PC-3 (cell line): ENCODE measurements at regions not wholly inside any gene's neighbourhood (a gene's known extent, or its start where the extent isn't known, plus 50 kb on each side); places are given as distances from the start of the nearest gene placed in this dataset.

Experiments
- ATAC-seq: fragments of 200-7000 bp; cut with Tn5 transposase; 2 replicates; pipeline ENCODE4 v1.9.1; 2020; ENCODE audit warnings: mild to moderate bottlenecking, moderate library complexity
- BruUV-seq: library from RNA; stranded (reverse); fragments of 400-500 nt; replicated peaks from 2 replicates; lab custom pipeline; 2021; lab: Mats Ljungman, UMichigan
- CTCF ChIA-PET: fragments of 300-600 bp; sonication (Branson Sonifier 250); formaldehyde crosslinking; loops from one replicate; lab custom pipeline; 2022; ENCODE audit warnings: antibody characterized with exemption; lab: Charles Lee
- POLR2A ChIA-PET: fragments of 300-600 bp; sonication (Branson Sonifier 250); formaldehyde crosslinking; loops from one replicate; lab custom pipeline; 2022; ENCODE audit warnings: antibody characterized with exemption; ENCODE audit not compliant: unreplicated experiment; lab: Charles Lee
- DNase-seq: peaks from one replicate; pipeline ENCODE4 v3.0.0-alpha.2; 2015
- H2AFZ ChIP-seq: fragments of 300-600 bp; sonication (generic); 2 replicates; pipeline ENCODE4 v1.6.0; 2016; ENCODE audit warnings: antibody characterized with exemption, low read length
- H3F3A ChIP-seq: fragments of 300-600 bp; sonication (generic); one replicate; pipeline ENCODE4 v1.6.0; 2017; ENCODE audit warnings: antibody characterized with exemption, low read length, control low read depth, mild to moderate bottlenecking; ENCODE audit not compliant: unreplicated experiment
- H3K27ac ChIP-seq: fragments of 300-600 bp; sonication (generic); 2 replicates; pipeline ENCODE4 v1.5.1; 2016; ENCODE audit warnings: mild to moderate bottlenecking, low read length
- H3K27me3 ChIP-seq: fragments of 300-600 bp; sonication (generic); 2 replicates; pipeline ENCODE4 v1.6.1; 2016; ENCODE audit warnings: low read length, mixed read lengths
- H3K36me3 ChIP-seq: fragments of 300-600 bp; sonication (generic); 2 replicates; pipeline ENCODE4 v1.6.1; 2016; ENCODE audit warnings: low read depth, mixed run types, low read length, mixed read lengths
- H3K4me1 ChIP-seq: fragments of 300-600 bp; sonication (generic); 2 replicates; pipeline ENCODE4 v1.5.1; 2016; ENCODE audit warnings: low read length; ENCODE audit not compliant: insufficient read depth
- H3K4me2 ChIP-seq: fragments of 300-600 bp; sonication (generic); 2 replicates; pipeline ENCODE4 v1.6.0; 2016; ENCODE audit warnings: low read length
- H3K4me3 ChIP-seq: fragments of 300-600 bp; sonication (generic); 2 replicates; pipeline ENCODE4 v1.5.1; 2016; ENCODE audit warnings: mild to moderate bottlenecking, low read length, mixed read lengths
- H3K79me2 ChIP-seq: fragments of 300-600 bp; sonication (generic); 2 replicates; pipeline ENCODE4 v1.6.1; 2017; ENCODE audit warnings: low read length, mixed read lengths
- H3K9ac ChIP-seq: fragments of 300-600 bp; sonication (generic); 2 replicates; pipeline ENCODE4 v1.6.0; 2016; ENCODE audit warnings: mild to moderate bottlenecking, low read length
- H3K9me2 ChIP-seq: fragments of 300-600 bp; sonication (generic); replicated peaks from 2 replicates; pipeline ENCODE4 v1.6.1; 2016; ENCODE audit warnings: mixed run types, low read length, mixed read lengths
- H3K9me3 ChIP-seq: fragments of 300-600 bp; sonication (generic); 2 replicates; pipeline ENCODE4 v1.6.1; 2016; ENCODE audit warnings: low read length, mixed read lengths
- H4K20me1 ChIP-seq: fragments of 300-600 bp; sonication (generic); 2 replicates; pipeline ENCODE4 v1.6.1; 2016; ENCODE audit warnings: low read length, mixed read lengths
- EZH2 ChIP-seq: fragments of 300-600 bp; sonication (generic); IDR thresholded peaks from one replicate; pipeline ENCODE4 v1.6.1; 2017; ENCODE audit warnings: antibody characterized with exemption, mild to moderate bottlenecking, low read length; ENCODE audit not compliant: unreplicated experiment
- EZH2phosphoT487 ChIP-seq: fragments of 300-600 bp; sonication (generic); IDR thresholded peaks from 2 replicates; pipeline ENCODE4 v1.6.1; 2018; ENCODE audit warnings: mild to moderate bottlenecking, antibody characterized with exemption, low read length, borderline replicate concordance
- intact Hi-C: fragments of 100-400 bp; cut with micrococcal nuclease; formaldehyde crosslinking; loops from 2 replicates; pipeline ENCODE4 v1.9.0; 2023
- TF ChIP-seq, protein P1 (sequence below): fragments of 300-600 bp; sonication (generic); conservative IDR thresholded peaks from 2 replicates; pipeline ENCODE4 v1.5.1; 2017; ENCODE audit warnings: antibody characterized with exemption, low read depth, mild to moderate bottlenecking, low read length

DNA sequence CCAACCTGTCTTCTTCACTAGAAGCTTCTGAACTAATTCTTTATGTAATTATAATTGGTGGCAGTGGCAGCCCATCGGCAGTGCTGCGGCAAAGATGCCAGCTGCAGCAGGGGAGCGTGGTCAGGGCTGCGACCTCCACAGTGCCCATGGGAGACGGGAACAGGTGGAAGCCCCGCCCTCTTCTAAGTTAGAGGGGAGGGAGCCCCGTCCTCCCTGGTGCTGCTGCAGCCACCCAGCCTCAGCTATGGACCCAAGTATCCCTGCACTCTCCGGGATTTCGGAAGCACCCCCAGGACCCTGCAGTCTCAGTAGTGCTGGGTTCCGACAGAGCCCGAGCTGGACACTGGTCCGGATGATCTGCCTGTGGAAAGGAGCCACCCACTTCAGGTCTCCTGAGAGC lies 117.0 kb upstream of the MBL2 start:
- BruUV-seq: no TSS peak
- no peaks in the 10 kb centered on the region for H3K27me3 ChIP-seq
- no peaks in the 10 kb centered on the region for H3K9me3 ChIP-seq
- H3K36me3 ChIP-seq: no peaks in the 10 kb centered on the region
- POLR2A ChIA-PET: no interaction called here
- ATAC-seq: no peak
- H3K27ac ChIP-seq: no peak overlapping the region
- 0 out of 2 replicates have a peak, but pooled peaks cover 3% of the 10 kb centered on the region for H3K9me2 ChIP-seq
- no peaks in the 10 kb centered on the region for H4K20me1 ChIP-seq
- CTCF ChIA-PET: no interaction called here
- H3K79me2 ChIP-seq: no peaks in the 10 kb centered on the region
- TF ChIP-seq EZH2phosphoT487 (no peak), EZH2 (no peak)
- TF ChIP-seq, protein P1, sequence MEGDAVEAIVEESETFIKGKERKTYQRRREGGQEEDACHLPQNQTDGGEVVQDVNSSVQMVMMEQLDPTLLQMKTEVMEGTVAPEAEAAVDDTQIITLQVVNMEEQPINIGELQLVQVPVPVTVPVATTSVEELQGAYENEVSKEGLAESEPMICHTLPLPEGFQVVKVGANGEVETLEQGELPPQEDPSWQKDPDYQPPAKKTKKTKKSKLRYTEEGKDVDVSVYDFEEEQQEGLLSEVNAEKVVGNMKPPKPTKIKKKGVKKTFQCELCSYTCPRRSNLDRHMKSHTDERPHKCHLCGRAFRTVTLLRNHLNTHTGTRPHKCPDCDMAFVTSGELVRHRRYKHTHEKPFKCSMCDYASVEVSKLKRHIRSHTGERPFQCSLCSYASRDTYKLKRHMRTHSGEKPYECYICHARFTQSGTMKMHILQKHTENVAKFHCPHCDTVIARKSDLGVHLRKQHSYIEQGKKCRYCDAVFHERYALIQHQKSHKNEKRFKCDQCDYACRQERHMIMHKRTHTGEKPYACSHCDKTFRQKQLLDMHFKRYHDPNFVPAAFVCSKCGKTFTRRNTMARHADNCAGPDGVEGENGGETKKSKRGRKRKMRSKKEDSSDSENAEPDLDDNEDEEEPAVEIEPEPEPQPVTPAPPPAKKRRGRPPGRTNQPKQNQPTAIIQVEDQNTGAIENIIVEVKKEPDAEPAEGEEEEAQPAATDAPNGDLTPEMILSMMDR: no peak
- DNase-seq: no peak
- no peak overlapping the region for H3K4me3 ChIP-seq
- H3K9ac ChIP-seq: no peak overlapping the region
- no peak overlapping the region for H3K4me2 ChIP-seq
- no peak overlapping the region for H2AFZ ChIP-seq
- intact Hi-C loops: loop anchor here (10.0 kb wide), 2 partner anchors 1245 to 1315 kb away; no protein-coding TSS in a partner anchor
- peaks cover 1% of the 10 kb centered on the region for H3K4me1 ChIP-seq
- H3F3A ChIP-seq: no peaks in the 10 kb centered on the region

GRCh38 chr10:52883996-52884871 lies 111.7 kb upstream of the MBL2 start:
- BruUV-seq: TSS peak; percentile 89
- TF ChIP-seq, protein P1: peak; percentile 100
- TF ChIP-seq EZH2: no peak
- no peaks in the 10 kb centered on the region for H3K79me2 ChIP-seq
- H3F3A ChIP-seq: peaks cover 4% of the 10 kb centered on the region
- ChIA-PET CTCF (interaction anchor here (0.6 to 2.9 kb wide), 13 partner anchors 20 to 1380 kb away, joined by 3 to 58 read pairs (median 5); no protein-coding TSS in a partner anchor), POLR2A (interaction anchor here (0.6 kb wide), 2 partner anchors 20 to 31 kb away, joined by 3 to 4 read pairs; no protein-coding TSS in a partner anchor)
- H3K4me2 ChIP-seq: peak overlapping the region; percentile 70
- no peaks in the 10 kb centered on the region for H3K27me3 ChIP-seq
- no peaks in the 10 kb centered on the region for H3K9me3 ChIP-seq
- intact Hi-C loops: loop anchor here (1.0 to 10.0 kb wide), 17 partner anchors 20 to 1518 kb away; no protein-coding TSS in a partner anchor
- DNase-seq (peak; percentile 100), ATAC-seq (peak; percentile 91)
- peak overlapping the region; percentile 52 for H3K4me3 ChIP-seq
- H2AFZ ChIP-seq: peak overlapping the region; percentile 69
- peaks cover 25% of the 10 kb centered on the region for H3K4me1 ChIP-seq
- peak overlapping the region; percentile 52 for H3K27ac ChIP-seq
- no peaks in the 10 kb centered on the region for H3K36me3 ChIP-seq
- no peaks in the 10 kb centered on the region for H3K9me2 ChIP-seq
- H3K9ac ChIP-seq: peak overlapping the region; percentile 14
- no peaks in the 10 kb centered on the region for H4K20me1 ChIP-seq
